Hepatocyte (in vitro differentiated cells): ENCODE measurements at regions not wholly inside any gene's neighbourhood (a gene's known extent, or its start where the extent isn't known, plus 50 kb on each side); places are given as distances from the start of the nearest gene placed in this dataset.

ENCODE experiments used
- DNase-seq: peaks from one replicate; pipeline ENCODE4 v3.0.0-alpha.2; 2016; ENCODE audit warnings: low spot score
- H2AFZ ChIP-seq: fragments of 200-600 bp; sonication (generic); 2 replicates; pipeline ENCODE4 v1.6.0; 2016; ENCODE audit warnings: antibody characterized with exemption, mild to moderate bottlenecking
- H3K27ac ChIP-seq: fragments of 200-600 bp; sonication (generic); 2 replicates; pipeline ENCODE4 v1.5.1; 2016; ENCODE audit warnings: mild to moderate bottlenecking
- H3K27me3 ChIP-seq: fragments of 200-600 bp; sonication (generic); 2 replicates; pipeline ENCODE4 v1.6.1; 2016
- H3K36me3 ChIP-seq: fragments of 200-600 bp; sonication (generic); replicated peaks from 2 replicates; pipeline ENCODE4 v1.5.1; 2016; ENCODE audit warnings: low read depth; ENCODE audit not compliant: insufficient read depth
- H3K4me1 ChIP-seq: fragments of 200-600 bp; sonication (generic); 2 replicates; pipeline ENCODE4 v1.5.1; 2016; ENCODE audit warnings: mild to moderate bottlenecking, moderate library complexity; ENCODE audit not compliant: insufficient read depth
- H3K4me2 ChIP-seq: fragments of 200-600 bp; sonication (generic); 2 replicates; pipeline ENCODE4 v1.6.0; 2016
- H3K4me3 ChIP-seq: fragments of 200-600 bp; sonication (generic); 2 replicates; pipeline ENCODE4 v1.5.1; 2016; ENCODE audit warnings: mild to moderate bottlenecking
- H3K79me2 ChIP-seq: fragments of 200-600 bp; sonication (generic); 2 replicates; pipeline ENCODE4 v1.6.0; 2017; ENCODE audit warnings: mild to moderate bottlenecking
- H3K9me2 ChIP-seq: fragments of 200-600 bp; sonication (generic); replicated peaks from 2 replicates; pipeline ENCODE4 v1.6.0; 2017; ENCODE audit warnings: mild to moderate bottlenecking; ENCODE audit not compliant: insufficient read depth
- H3K9me3 ChIP-seq: fragments of 200-600 bp; sonication (generic); 2 replicates; pipeline ENCODE4 v1.5.1; 2016; ENCODE audit warnings: low read depth, mild to moderate bottlenecking
- H4K20me1 ChIP-seq: fragments of 200-600 bp; sonication (generic); 2 replicates; pipeline ENCODE4 v1.6.0; 2016; ENCODE audit warnings: mild to moderate bottlenecking; ENCODE audit not compliant: insufficient read depth, poor library complexity, severe bottlenecking
- CTCF ChIP-seq: fragments of 200-600 bp; sonication (generic); IDR thresholded peaks from 2 replicates; pipeline ENCODE4 v1.5.1; 2016; ENCODE audit warnings: antibody characterized with exemption, mild to moderate bottlenecking; ENCODE audit not compliant: poor library complexity
- EZH2 ChIP-seq: fragments of 200-600 bp; sonication (generic); IDR thresholded peaks from 2 replicates; pipeline ENCODE4 v1.6.1; 2016; ENCODE audit warnings: antibody characterized with exemption, mild to moderate bottlenecking, borderline replicate concordance
- EZH2phosphoT487 ChIP-seq: fragments of 200-600 bp; sonication (generic); IDR thresholded peaks from one replicate; pipeline ENCODE4 v1.6.1; 2018; ENCODE audit warnings: antibody characterized with exemption, mild to moderate bottlenecking, low read depth, moderate library complexity; ENCODE audit not compliant: unreplicated experiment, severe bottlenecking
- WGBS: methylation state at CpG from one replicate; pipeline ENCODE4 v1.1.6; 2016; ENCODE audit warnings: low lambda C conversion rate; ENCODE audit errors: missing lambda C conversion rate; 5-methylcytosine and 5-hydroxymethylcytosine counted together

- no peaks in the 10 kb centered on the region for H3K9me3 ChIP-seq
- no peaks in the 10 kb centered on the region for H3K79me2 ChIP-seq
- no peak overlapping the region for H3K27ac ChIP-seq
- H4K20me1 ChIP-seq: no peaks in the 10 kb centered on the region
- no peak overlapping the region for H3K4me2 ChIP-seq
- H3K4me3 ChIP-seq: no peak overlapping the region
- DNase-seq: no peak
- H3K36me3 ChIP-seq: no peaks in the 10 kb centered on the region
- H3K4me1 ChIP-seq: peaks cover 7% of the 10 kb centered on the region
- TF ChIP-seq EZH2phosphoT487 (no peak), EZH2 (no peak), CTCF (no peak)
- no peak overlapping the region for H2AFZ ChIP-seq
- WGBS: 91% methylated on average over 5 of the region's 5 CpGs
- H3K9me2 ChIP-seq: no peaks in the 10 kb centered on the region
- H3K27me3 ChIP-seq: no peaks in the 10 kb centered on the region
Measured at GRCh38 chr15:47386459-47386858, 330.8 kb upstream of the SEMA6D start.

- H3K4me2 ChIP-seq: no peak overlapping the region
- WGBS: 69% methylated on average over 5 of the region's 5 CpGs
- no peaks in the 10 kb centered on the region for H3K79me2 ChIP-seq
- H2AFZ ChIP-seq: no peak overlapping the region
- H3K27ac ChIP-seq: no peak overlapping the region
- no peak for DNase-seq
- no peaks in the 10 kb centered on the region for H3K36me3 ChIP-seq
- no peak for TF ChIP-seq EZH2
- no peaks in the 10 kb centered on the region for H3K9me2 ChIP-seq
- H4K20me1 ChIP-seq: no peaks in the 10 kb centered on the region
- H3K9me3 ChIP-seq: no peaks in the 10 kb centered on the region
- peaks cover 7% of the 10 kb centered on the region for H3K4me1 ChIP-seq
- H3K4me3 ChIP-seq: no peak overlapping the region
- peaks cover 3% of the 10 kb centered on the region for H3K27me3 ChIP-seq
Measured at GRCh38 chr15:47388299-47388698, 329.0 kb upstream of the SEMA6D start.

- Histone ChIP-seq H3K4me3 (no peak overlapping the region), H3K9me2 (no peaks in the 10 kb centered on the region), H3K27ac (no peak overlapping the region), H4K20me1 (no peaks in the 10 kb centered on the region), H3K27me3 (peaks cover 6% of the 10 kb centered on the region), H2AFZ (no peak overlapping the region), H3K79me2 (no peaks in the 10 kb centered on the region), H3K36me3 (no peaks in the 10 kb centered on the region), H3K9me3 (no peaks in the 10 kb centered on the region), H3K4me2 (no peak overlapping the region), H3K4me1 (no peaks in the 10 kb centered on the region)
- WGBS: 83% methylated on average over 2 of the region's 2 CpGs
- TF ChIP-seq EZH2phosphoT487: no peak
- no peak for TF ChIP-seq CTCF
- TF ChIP-seq EZH2: no peak
- DNase-seq: no peak
Measured at GRCh38 chr15:47390208-47390765, 327.0 kb upstream of the SEMA6D start.

GRCh38 chr15:47394286-47394809 lies 323.0 kb upstream of the SEMA6D start:
- no peaks in the 10 kb centered on the region for H4K20me1 ChIP-seq
- 39% methylated on average over 6 of the region's 6 CpGs for WGBS
- no peak for TF ChIP-seq CTCF
- no peak for TF ChIP-seq EZH2
- no peaks in the 10 kb centered on the region for H3K36me3 ChIP-seq
- H3K9me3 ChIP-seq: no peaks in the 10 kb centered on the region
- H3K27me3 ChIP-seq: peaks cover 6% of the 10 kb centered on the region
- H3K4me3 ChIP-seq: no peak overlapping the region
- peaks cover 8% of the 10 kb centered on the region for H3K4me1 ChIP-seq
- H3K4me2 ChIP-seq: no peak overlapping the region
- DNase-seq: no peak
- H3K27ac ChIP-seq: no peak overlapping the region
- H2AFZ ChIP-seq: no peak overlapping the region
- no peaks in the 10 kb centered on the region for H3K9me2 ChIP-seq
- no peaks in the 10 kb centered on the region for H3K79me2 ChIP-seq
